Osteocyte (in vitro differentiated cells): ENCODE measurements at regions not wholly inside any gene's neighbourhood (a gene's known extent, or its start where the extent isn't known, plus 50 kb on each side); places are given as distances from the start of the nearest gene placed in this dataset.
"Not testable (repeated sequence)": the region's sequence is repeated elsewhere in the genome, so short reads cannot be mapped to it uniquely, and the experiment has no call there.

ENCODE experiments used
- DNase-seq: peaks from one replicate; pipeline ENCODE4 v3.0.0; 2021; ENCODE audit warnings: mixed read lengths; ENCODE audit not compliant: unreplicated experiment; ENCODE audit errors: extremely low spot score
- H3K27ac Mint-ChIP-seq: one replicate; pipeline ENCODE4 v1.8.0; 2021; ENCODE audit warnings: mild to moderate bottlenecking, mixed read lengths; ENCODE audit not compliant: unreplicated experiment
- H3K27me3 Mint-ChIP-seq: one replicate; pipeline ENCODE4 v1.8.0; 2021; ENCODE audit warnings: mixed read lengths; ENCODE audit not compliant: unreplicated experiment
- H3K36me3 Mint-ChIP-seq: one replicate; pipeline ENCODE4 v1.8.0; 2021; ENCODE audit warnings: mixed read lengths; ENCODE audit not compliant: unreplicated experiment
- H3K4me1 Mint-ChIP-seq: one replicate; pipeline ENCODE4 v1.8.0; 2021; ENCODE audit warnings: mixed read lengths; ENCODE audit not compliant: unreplicated experiment
- H3K4me3 Mint-ChIP-seq: one replicate; pipeline ENCODE4 v1.8.0; 2021; ENCODE audit warnings: mild to moderate bottlenecking, moderate library complexity, mixed read lengths; ENCODE audit not compliant: unreplicated experiment
- H3K9me3 Mint-ChIP-seq: one replicate; pipeline ENCODE4 v1.8.0; 2021; ENCODE audit warnings: mixed read lengths; ENCODE audit not compliant: unreplicated experiment
- TF ChIP-seq, protein P1 (sequence below): fragments of 200-600 bp; sonication (generic); IDR thresholded peaks from 2 replicates; pipeline ENCODE4 v1.5.0; 2021; ENCODE audit warnings: antibody characterized with exemption, mild to moderate bottlenecking, moderate library complexity

DNA sequence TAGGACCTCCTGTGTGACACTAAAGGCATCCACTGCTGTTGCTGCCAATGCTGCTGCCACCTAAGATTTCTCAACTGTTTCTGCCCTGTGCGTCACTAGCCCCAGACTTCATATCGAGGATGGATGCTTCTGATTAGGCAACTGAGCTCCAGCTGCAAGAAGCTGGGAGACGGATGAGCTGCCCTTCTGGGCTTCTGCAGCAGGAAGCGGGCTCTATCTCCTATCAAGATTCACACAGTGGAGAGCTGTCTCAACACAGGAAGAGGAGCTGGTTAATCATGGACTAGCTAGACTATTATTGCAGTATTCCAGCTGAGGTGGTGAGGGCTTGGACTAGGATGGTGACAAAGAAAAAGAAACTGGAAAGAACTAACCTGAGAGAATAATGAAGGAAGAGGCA is 59.2 kb upstream of the PELI2 start:
- no peaks in the 10 kb centered on the region for H3K36me3 Mint-ChIP-seq
- no peak overlapping the region for H3K4me3 Mint-ChIP-seq
- no peaks in the 10 kb centered on the region for H3K4me1 Mint-ChIP-seq
- peaks cover 37% of the 10 kb centered on the region for H3K27me3 Mint-ChIP-seq
- no peak for DNase-seq
- no peak overlapping the region for H3K27ac Mint-ChIP-seq
- H3K9me3 Mint-ChIP-seq: no peaks in the 10 kb centered on the region
- TF ChIP-seq, protein P1, sequence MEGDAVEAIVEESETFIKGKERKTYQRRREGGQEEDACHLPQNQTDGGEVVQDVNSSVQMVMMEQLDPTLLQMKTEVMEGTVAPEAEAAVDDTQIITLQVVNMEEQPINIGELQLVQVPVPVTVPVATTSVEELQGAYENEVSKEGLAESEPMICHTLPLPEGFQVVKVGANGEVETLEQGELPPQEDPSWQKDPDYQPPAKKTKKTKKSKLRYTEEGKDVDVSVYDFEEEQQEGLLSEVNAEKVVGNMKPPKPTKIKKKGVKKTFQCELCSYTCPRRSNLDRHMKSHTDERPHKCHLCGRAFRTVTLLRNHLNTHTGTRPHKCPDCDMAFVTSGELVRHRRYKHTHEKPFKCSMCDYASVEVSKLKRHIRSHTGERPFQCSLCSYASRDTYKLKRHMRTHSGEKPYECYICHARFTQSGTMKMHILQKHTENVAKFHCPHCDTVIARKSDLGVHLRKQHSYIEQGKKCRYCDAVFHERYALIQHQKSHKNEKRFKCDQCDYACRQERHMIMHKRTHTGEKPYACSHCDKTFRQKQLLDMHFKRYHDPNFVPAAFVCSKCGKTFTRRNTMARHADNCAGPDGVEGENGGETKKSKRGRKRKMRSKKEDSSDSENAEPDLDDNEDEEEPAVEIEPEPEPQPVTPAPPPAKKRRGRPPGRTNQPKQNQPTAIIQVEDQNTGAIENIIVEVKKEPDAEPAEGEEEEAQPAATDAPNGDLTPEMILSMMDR: no peak

DNA sequence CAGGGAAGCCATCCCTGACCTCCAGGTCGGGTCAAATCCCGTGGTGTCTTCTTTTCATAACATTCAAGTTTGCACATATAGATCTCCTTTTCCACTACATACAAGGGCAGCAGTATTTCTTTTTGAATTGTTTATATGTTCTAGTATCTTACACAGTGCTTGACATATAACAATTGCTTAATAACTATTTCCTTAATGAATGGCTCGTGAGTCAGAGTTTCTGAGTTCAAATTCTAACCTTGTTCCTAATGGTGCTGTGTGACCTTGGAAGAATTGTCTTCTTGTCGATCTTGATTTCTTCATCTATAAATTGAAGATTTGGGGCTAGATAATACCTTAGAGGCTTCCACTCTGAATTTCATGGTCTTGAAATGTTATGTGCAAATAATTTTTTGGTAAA is 57.2 kb upstream of the PELI2 start:
- TF ChIP-seq, protein P1: no peak
- H3K4me1 Mint-ChIP-seq: no peaks in the 10 kb centered on the region
- no peaks in the 10 kb centered on the region for H3K36me3 Mint-ChIP-seq
- peaks cover 35% of the 10 kb centered on the region for H3K27me3 Mint-ChIP-seq
- H3K9me3 Mint-ChIP-seq: no peaks in the 10 kb centered on the region
- DNase-seq: no peak
- H3K4me3 Mint-ChIP-seq: no peak overlapping the region
- no peak overlapping the region for H3K27ac Mint-ChIP-seq

DNA sequence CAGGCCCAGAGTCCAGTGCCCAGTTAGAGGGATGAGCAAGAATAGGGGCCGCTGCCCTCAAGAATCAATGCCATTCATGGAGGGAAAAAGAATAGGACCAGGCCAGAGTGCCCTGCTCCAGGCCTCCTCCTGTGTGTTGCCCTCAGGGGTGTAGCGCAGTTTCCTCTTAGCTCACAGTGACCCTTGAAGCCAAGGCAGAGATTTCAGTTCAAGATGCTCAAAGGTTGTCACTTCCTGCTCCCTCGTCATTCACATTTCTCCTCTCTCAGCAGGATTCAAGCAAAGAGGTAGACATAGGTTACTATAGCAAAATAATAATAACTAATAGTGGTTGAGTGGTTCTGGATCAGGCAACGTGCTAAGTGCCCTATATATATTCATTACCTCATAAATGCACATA is 55.1 kb upstream of the PELI2 start:
- no peaks in the 10 kb centered on the region for H3K4me1 Mint-ChIP-seq
- TF ChIP-seq, protein P1: no peak
- H3K27me3 Mint-ChIP-seq: peaks cover 34% of the 10 kb centered on the region
- no peaks in the 10 kb centered on the region for H3K36me3 Mint-ChIP-seq
- DNase-seq: no peak
- H3K27ac Mint-ChIP-seq: no peak overlapping the region
- H3K4me3 Mint-ChIP-seq: no peak overlapping the region
- no peaks in the 10 kb centered on the region for H3K9me3 Mint-ChIP-seq

DNA sequence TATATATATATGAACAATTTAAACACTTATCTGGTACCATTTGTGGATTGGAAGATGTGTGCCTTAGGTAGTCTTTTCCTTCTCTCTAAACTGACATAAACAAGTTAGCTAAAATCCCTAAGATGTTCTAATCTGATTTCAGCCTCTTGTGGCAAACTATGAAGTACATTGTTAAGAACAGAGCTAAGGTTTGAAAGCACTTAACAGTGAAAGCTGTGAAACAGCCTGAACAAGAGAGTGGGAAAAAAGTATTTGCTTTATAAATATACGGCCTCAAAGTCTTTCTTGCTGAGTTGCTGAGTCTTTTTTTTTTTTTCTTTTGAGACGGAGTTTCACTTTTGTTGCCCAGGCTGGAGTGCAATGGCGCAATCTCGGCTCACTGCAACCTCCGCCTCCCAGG is 53.7 kb upstream of the PELI2 start:
- Mint-ChIP-seq H3K4me3 (no peak overlapping the region), H3K36me3 (no peaks in the 10 kb centered on the region), H3K27ac (no peak overlapping the region), H3K27me3 (peaks cover 24% of the 10 kb centered on the region), H3K4me1 (no peaks in the 10 kb centered on the region), H3K9me3 (no peaks in the 10 kb centered on the region)
- DNase-seq: no peak
- TF ChIP-seq, protein P1: no peak

DNA sequence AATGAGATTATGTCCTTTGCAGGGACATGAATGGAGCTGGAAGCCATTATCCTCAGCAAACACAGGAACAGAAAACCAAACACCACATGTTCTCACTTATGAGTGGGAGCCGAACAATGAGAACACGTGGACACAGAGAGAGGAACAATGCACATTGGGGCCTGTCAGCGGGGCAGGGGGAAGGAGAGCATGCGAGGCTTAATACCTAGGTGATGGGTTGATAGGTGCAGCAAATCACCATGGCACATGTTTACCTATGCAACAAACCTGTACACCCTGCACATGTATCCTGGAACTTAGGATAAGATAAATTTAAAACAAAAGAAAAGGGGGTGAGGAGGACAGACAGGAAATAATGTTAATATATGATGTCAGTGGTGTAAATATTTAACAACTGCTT is 53.0 kb upstream of the PELI2 start:
- DNase-seq, H3K9me3 Mint-ChIP-seq, H3K4me3 Mint-ChIP-seq, H3K27ac Mint-ChIP-seq, H3K36me3 Mint-ChIP-seq, H3K4me1 Mint-ChIP-seq: not testable (repeated sequence)
- peaks cover 18% of the 10 kb centered on the region for H3K27me3 Mint-ChIP-seq

DNA sequence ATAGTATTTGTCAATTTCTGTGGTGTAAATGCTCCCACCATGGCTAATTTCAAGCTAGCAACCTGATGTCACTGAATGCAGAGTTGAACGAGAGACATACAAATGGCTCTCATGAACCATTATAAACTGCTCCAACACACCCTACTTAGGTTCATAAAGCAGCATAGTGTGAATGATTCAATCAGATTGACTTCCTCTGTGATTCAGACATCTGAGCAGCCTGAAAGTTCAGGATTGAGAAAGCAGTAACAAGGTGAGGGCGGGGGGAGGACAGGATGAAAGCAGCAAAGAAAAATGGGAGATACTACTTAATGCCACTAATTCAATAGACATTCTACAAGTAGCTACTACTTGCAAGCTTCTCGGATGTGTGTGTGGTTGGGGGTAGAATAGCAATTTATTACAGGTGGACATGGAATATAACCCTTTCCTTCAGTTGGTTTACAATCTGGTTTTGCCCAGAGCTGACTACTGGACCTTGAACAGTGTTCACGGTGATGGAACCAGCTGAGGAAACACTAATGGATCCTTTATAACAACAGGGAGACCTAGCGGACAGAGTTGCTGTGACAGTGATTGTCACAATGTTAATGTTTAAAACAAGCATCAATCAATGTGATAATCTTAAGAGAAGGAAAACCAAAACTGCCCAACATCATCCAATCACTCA is 52.5 kb upstream of the PELI2 start:
- Mint-ChIP-seq H3K4me1 (no peaks in the 10 kb centered on the region), H3K27ac (no peak overlapping the region), H3K36me3 (no peaks in the 10 kb centered on the region), H3K27me3 (peaks cover 16% of the 10 kb centered on the region), H3K4me3 (no peak overlapping the region), H3K9me3 (no peaks in the 10 kb centered on the region)
- DNase-seq: no peak
- TF ChIP-seq, protein P1: no peak
